Skin epidermis (tissue), 12 donors: ENCODE measurements at regions not wholly inside any gene's neighbourhood (a gene's known extent, or its start where the extent isn't known, plus 50 kb on each side); places are given as distances from the start of the nearest gene placed in this dataset.

Experiments used
- H3K27ac ChIP-seq, 21 experiments: fragments of 200-600 bp; sonication (generic) in 11 of 21; one replicate each; pipeline ENCODE4 v1.5.0; 2020; ENCODE audit warnings: mild to moderate bottlenecking in 3 of 21, inconsistent platforms in 2 of 21, moderate library complexity in 2 of 21
- H3K4me3 ChIP-seq, 7 experiments: fragments of 200-600 bp; sonication (generic) in 2 of 7; one replicate each; pipeline ENCODE4 v1.5.0; 2020; ENCODE audit warnings: inconsistent platforms in 2 of 7, mild to moderate bottlenecking in 2 of 7, moderate library complexity in 1 of 7

GRCh38 chr1:2930016-2930815 is 91.1 kb upstream of the ACTRT2 start:
- H3K27ac ChIP-seq = no peak overlapping the region

GRCh38 chr1:2930913-2931723 is 90.1 kb upstream of the ACTRT2 start:
- H3K27ac ChIP-seq = no peak overlapping the region
- no peak overlapping the region for H3K4me3 ChIP-seq

More at GRCh38 chr1:2930016-2930815, 91.1 kb upstream of the ACTRT2 start:
- no peak overlapping the region for H3K4me3 ChIP-seq

GRCh38 chr1:2931724-2932401 is 89.4 kb upstream of the ACTRT2 start:
- Histone ChIP-seq H3K27ac (no peak overlapping the region), H3K4me3 (no peak overlapping the region)

- no peak overlapping the region for H3K27ac ChIP-seq
Observed at GRCh38 chr1:2932671-2933350, 88.5 kb upstream of the ACTRT2 start.

GRCh38 chr1:2933431-2934155 is 87.7 kb upstream of the ACTRT2 start:
- Histone ChIP-seq H3K27ac (no peak overlapping the region), H3K4me3 (no peak overlapping the region)

More at GRCh38 chr1:2932671-2933350, 88.5 kb upstream of the ACTRT2 start:
- H3K4me3 ChIP-seq = no peak overlapping the region

- H3K4me3 ChIP-seq = no peak overlapping the region
- H3K27ac ChIP-seq = no peak overlapping the region
Observed at GRCh38 chr1:2934156-2934540, 87.1 kb upstream of the ACTRT2 start.

GRCh38 chr1:2934642-2935081 is 86.6 kb upstream of the ACTRT2 start:
- Histone ChIP-seq H3K4me3 (no peak overlapping the region), H3K27ac (no peak overlapping the region)

- Histone ChIP-seq H3K27ac (no peak overlapping the region), H3K4me3 (no peak overlapping the region)
Observed at GRCh38 chr1:2935184-2935583, 86.1 kb upstream of the ACTRT2 start.

- no peak overlapping the region for H3K27ac ChIP-seq
- no peak overlapping the region for H3K4me3 ChIP-seq
Observed at GRCh38 chr1:2935751-2936390, 85.4 kb upstream of the ACTRT2 start.

GRCh38 chr1:2936559-2937515 is 84.4 kb upstream of the ACTRT2 start:
- no peak overlapping the region for H3K27ac ChIP-seq
- no peak overlapping the region for H3K4me3 ChIP-seq

- Histone ChIP-seq H3K27ac (no peak overlapping the region), H3K4me3 (no peak overlapping the region)
Observed at GRCh38 chr1:2937805-2938204, 83.5 kb upstream of the ACTRT2 start.

- Histone ChIP-seq H3K4me3 (no peak overlapping the region), H3K27ac (no peak overlapping the region)
Observed at GRCh38 chr1:2939041-2939552, 82.2 kb upstream of the ACTRT2 start.

- Histone ChIP-seq H3K4me3 (no peak overlapping the region), H3K27ac (no peak overlapping the region)
Observed at GRCh38 chr1:2940178-2940577, 81.1 kb upstream of the ACTRT2 start.

GRCh38 chr1:2941040-2941439 is 80.2 kb upstream of the ACTRT2 start:
- no peak overlapping the region for H3K27ac ChIP-seq
- H3K4me3 ChIP-seq = no peak overlapping the region

- Histone ChIP-seq H3K27ac (no peak overlapping the region), H3K4me3 (no peak overlapping the region)
Observed at GRCh38 chr1:2941907-2942306, 79.4 kb upstream of the ACTRT2 start.

GRCh38 chr1:2942410-2942809 is 78.9 kb upstream of the ACTRT2 start:
- Histone ChIP-seq H3K4me3 (no peak overlapping the region), H3K27ac (no peak overlapping the region)

- no peak overlapping the region for H3K4me3 ChIP-seq
- H3K27ac ChIP-seq = no peak overlapping the region
Observed at GRCh38 chr1:2943686-2944260, 77.5 kb upstream of the ACTRT2 start.
